ENCODE measurements at regions not wholly inside any gene's neighbourhood (a gene's known extent, or its start where the extent isn't known, plus 50 kb on each side); places are given as distances from the start of the nearest gene placed in this dataset.

GRCh38 chr3:76638006-76638405 lies 401.9 kb upstream of the ROBO2 start:
- intact Hi-C loops (cut with micrococcal nuclease), result no loop called here
- no TSS peak for BruUV-seq (replicated peaks)

DNA sequence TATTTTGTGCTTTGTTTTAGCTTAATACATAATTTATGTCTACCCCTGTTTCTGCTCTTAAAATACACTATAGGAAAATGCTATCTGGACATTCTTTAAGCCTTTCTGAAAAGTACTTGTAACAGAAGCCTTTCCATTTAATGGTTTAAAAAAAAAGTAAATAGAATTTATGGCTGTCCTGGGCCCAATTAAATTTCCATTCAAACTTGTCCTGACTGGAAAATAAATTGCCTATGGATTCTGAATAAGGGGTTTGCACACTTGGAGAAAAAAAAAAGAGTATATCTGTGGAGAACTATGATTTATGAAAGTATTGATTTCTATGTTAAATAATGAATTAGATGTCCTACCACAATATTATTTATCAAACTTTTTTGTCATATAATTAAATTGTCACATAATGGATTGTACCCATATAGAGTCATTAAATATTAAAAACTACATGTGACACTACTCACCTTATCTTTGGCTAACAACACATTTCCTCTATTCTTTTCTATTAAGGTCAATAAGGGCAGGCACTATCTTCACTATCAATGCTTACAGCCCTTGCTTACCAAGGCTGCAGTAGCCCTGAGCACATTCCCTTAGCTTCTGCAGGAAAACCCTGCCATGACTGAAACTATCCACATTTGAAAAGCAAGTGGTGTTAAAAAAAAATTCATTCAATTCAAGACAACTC lies 396.1 kb upstream of the ROBO2 start:
- Histone ChIP-seq H4K20me1 (ENCODE audit: low read length) (no peaks in the 10 kb centered on the region), H3K36me3 (ENCODE audit: low read depth, low read length) (no peaks in the 10 kb centered on the region), H3K27me3 (ENCODE audit: low read length) (peaks cover 18% of the 10 kb centered on the region; the same call in 1 of the 2 replicates), H2AFZ (ENCODE audit: low read length) (no peak overlapping the region), H3K4me3 (ENCODE audit: low read length) (no peak overlapping the region), H3K27ac (ENCODE audit: low read length) (no peak overlapping the region), H3K79me2 (ENCODE audit: low read length) (no peaks in the 10 kb centered on the region), H3F3A (ENCODE audit: low read length, unreplicated experiment) (no peaks in the 10 kb centered on the region), H3K9me3 (ENCODE audit: low read length) (no peaks in the 10 kb centered on the region), H3K4me1 (ENCODE audit: insufficient read depth, low read length) (no peaks in the 10 kb centered on the region), H3K9me2 (replicated peaks; ENCODE audit: low read length) (no peaks in the 10 kb centered on the region), H3K4me2 (ENCODE audit: low read length) (no peak overlapping the region), H3K9ac (ENCODE audit: low read length) (no peak overlapping the region)
- TF ChIP-seq EZH2phosphoT487 (IDR thresholded peaks at IDR 0.05; ENCODE audit: borderline replicate concordance, low read length) (no peak), EZH2 (IDR thresholded peaks at IDR 0.05; ENCODE audit: low read length, unreplicated experiment) (no peak)
- TF ChIP-seq, protein P1, sequence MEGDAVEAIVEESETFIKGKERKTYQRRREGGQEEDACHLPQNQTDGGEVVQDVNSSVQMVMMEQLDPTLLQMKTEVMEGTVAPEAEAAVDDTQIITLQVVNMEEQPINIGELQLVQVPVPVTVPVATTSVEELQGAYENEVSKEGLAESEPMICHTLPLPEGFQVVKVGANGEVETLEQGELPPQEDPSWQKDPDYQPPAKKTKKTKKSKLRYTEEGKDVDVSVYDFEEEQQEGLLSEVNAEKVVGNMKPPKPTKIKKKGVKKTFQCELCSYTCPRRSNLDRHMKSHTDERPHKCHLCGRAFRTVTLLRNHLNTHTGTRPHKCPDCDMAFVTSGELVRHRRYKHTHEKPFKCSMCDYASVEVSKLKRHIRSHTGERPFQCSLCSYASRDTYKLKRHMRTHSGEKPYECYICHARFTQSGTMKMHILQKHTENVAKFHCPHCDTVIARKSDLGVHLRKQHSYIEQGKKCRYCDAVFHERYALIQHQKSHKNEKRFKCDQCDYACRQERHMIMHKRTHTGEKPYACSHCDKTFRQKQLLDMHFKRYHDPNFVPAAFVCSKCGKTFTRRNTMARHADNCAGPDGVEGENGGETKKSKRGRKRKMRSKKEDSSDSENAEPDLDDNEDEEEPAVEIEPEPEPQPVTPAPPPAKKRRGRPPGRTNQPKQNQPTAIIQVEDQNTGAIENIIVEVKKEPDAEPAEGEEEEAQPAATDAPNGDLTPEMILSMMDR (conservative IDR thresholded peaks at IDR 0.05; ENCODE audit: low read depth, low read length), result no peak
- no peak for DNase-seq
- intact Hi-C loops (cut with micrococcal nuclease), result no loop called here
- CTCF ChIA-PET, result no interaction called here
- no TSS peak for BruUV-seq (replicated peaks)
- POLR2A ChIA-PET (ENCODE audit: unreplicated experiment), result no interaction called here
- no peak for ATAC-seq

More at GRCh38 chr3:76638006-76638405, 401.9 kb upstream of the ROBO2 start:
- Histone ChIP-seq H3F3A (ENCODE audit: low read length, unreplicated experiment) (no peaks in the 10 kb centered on the region), H3K4me2 (ENCODE audit: low read length) (no peak overlapping the region), H3K4me3 (ENCODE audit: low read length) (no peak overlapping the region), H3K79me2 (ENCODE audit: low read length) (no peaks in the 10 kb centered on the region), H3K9ac (ENCODE audit: low read length) (no peak overlapping the region), H3K4me1 (ENCODE audit: insufficient read depth, low read length) (no peaks in the 10 kb centered on the region), H3K9me3 (ENCODE audit: low read length) (no peaks in the 10 kb centered on the region), H4K20me1 (ENCODE audit: low read length) (no peaks in the 10 kb centered on the region), H3K9me2 (replicated peaks; ENCODE audit: low read length) (no peaks in the 10 kb centered on the region), H2AFZ (ENCODE audit: low read length) (no peak overlapping the region), H3K36me3 (ENCODE audit: low read depth, low read length) (no peaks in the 10 kb centered on the region), H3K27ac (ENCODE audit: low read length) (no peak overlapping the region), H3K27me3 (ENCODE audit: low read length) (peaks cover 23% of the 10 kb centered on the region; the same call in 1 of the 2 replicates)
- TF ChIP-seq EZH2 (IDR thresholded peaks at IDR 0.05; ENCODE audit: low read length, unreplicated experiment) (no peak), EZH2phosphoT487 (IDR thresholded peaks at IDR 0.05; ENCODE audit: borderline replicate concordance, low read length) (no peak)
- TF ChIP-seq, protein P1 (conservative IDR thresholded peaks at IDR 0.05; ENCODE audit: low read depth, low read length), result no peak
- ATAC-seq, result no peak
- ChIA-PET POLR2A (ENCODE audit: unreplicated experiment) (no interaction called here), CTCF (no interaction called here)
- no peak for DNase-seq

DNA sequence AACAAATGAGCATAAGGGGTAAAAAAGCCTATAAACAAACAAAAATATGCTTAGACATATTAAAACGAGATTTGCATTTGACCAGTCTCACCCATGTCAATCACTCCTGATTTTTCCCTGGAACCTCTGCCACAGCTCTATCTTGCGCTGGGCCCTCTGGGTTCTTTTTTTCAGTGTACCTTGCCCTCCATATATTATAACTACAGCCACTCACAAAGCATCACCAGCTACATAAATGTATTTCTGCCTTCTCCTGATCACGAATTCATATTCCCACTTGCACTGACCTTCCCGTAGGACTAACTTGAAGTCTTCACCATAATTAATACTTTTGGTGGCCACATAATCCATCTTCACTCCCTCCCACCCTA lies 395.6 kb upstream of the ROBO2 start:
- H3K4me1 ChIP-seq (ENCODE audit: insufficient read depth, low read length), result no peaks in the 10 kb centered on the region
- DNase-seq (no peak), ATAC-seq (no peak)
- no peak overlapping the region for H2AFZ ChIP-seq (ENCODE audit: low read length)
- H3K9ac ChIP-seq (ENCODE audit: low read length), result no peak overlapping the region
- H3K36me3 ChIP-seq (ENCODE audit: low read depth, low read length), result no peaks in the 10 kb centered on the region
- H3K27me3 ChIP-seq (ENCODE audit: low read length), result peaks cover 18% of the 10 kb centered on the region; the same call in 1 of the 2 replicates
- H3K79me2 ChIP-seq (ENCODE audit: low read length), result no peaks in the 10 kb centered on the region
- CTCF ChIA-PET, result no interaction called here
- no peaks in the 10 kb centered on the region for H4K20me1 ChIP-seq (ENCODE audit: low read length)
- BruUV-seq (replicated peaks), result no TSS peak
- H3K9me3 ChIP-seq (ENCODE audit: low read length), result no peaks in the 10 kb centered on the region
- POLR2A ChIA-PET (ENCODE audit: unreplicated experiment), result no interaction called here
- no peak overlapping the region for H3K4me3 ChIP-seq (ENCODE audit: low read length)
- intact Hi-C loops (cut with micrococcal nuclease), result no loop called here
- TF ChIP-seq EZH2phosphoT487 (IDR thresholded peaks at IDR 0.05; ENCODE audit: borderline replicate concordance, low read length) (no peak), EZH2 (IDR thresholded peaks at IDR 0.05; ENCODE audit: low read length, unreplicated experiment) (no peak)
- TF ChIP-seq, protein P1 (conservative IDR thresholded peaks at IDR 0.05; ENCODE audit: low read depth, low read length), result no peak
- H3K27ac ChIP-seq (ENCODE audit: low read length), result no peak overlapping the region
- H3K4me2 ChIP-seq (ENCODE audit: low read length), result no peak overlapping the region
- no peaks in the 10 kb centered on the region for H3F3A ChIP-seq (ENCODE audit: low read length, unreplicated experiment)
- H3K9me2 ChIP-seq (replicated peaks; ENCODE audit: low read length), result no peaks in the 10 kb centered on the region
